ENCODE measurements at regions not wholly inside any gene's neighbourhood (a gene's known extent, or its start where the extent isn't known, plus 50 kb on each side); places are given as distances from the start of the nearest gene placed in this dataset.
"Not testable (repeated sequence)": the region's sequence is repeated elsewhere in the genome, so short reads cannot be mapped to it uniquely, and the experiment has no call there.

- no peak overlapping the region for H3K4me3 ChIP-seq (ENCODE audit: low read length)
- DNase-seq (ENCODE audit: low read depth), result no peak
- no peaks in the 10 kb centered on the region for H3K36me3 ChIP-seq (ENCODE audit: control insufficient read depth, insufficient read depth, low read length, severe bottlenecking)
- H3K4me1 ChIP-seq (ENCODE audit: control insufficient read depth, insufficient read depth, low read length), result no peaks in the 10 kb centered on the region
- no peaks in the 10 kb centered on the region for H3K27me3 ChIP-seq (replicated peaks; ENCODE audit: control insufficient read depth, insufficient read depth, low read length)
- H3K9ac ChIP-seq (ENCODE audit: low read length), result no peak overlapping the region
- no peaks in the 10 kb centered on the region for H3K9me3 ChIP-seq (ENCODE audit: control insufficient read depth, low read length)
These were observed 248.7 kb upstream of the RGMB start for GRCh38 chr5:98524773-98525172.

GRCh38 chr5:98527846-98528245 is 245.6 kb upstream of the RGMB start:
- no peaks in the 10 kb centered on the region for H3K27me3 ChIP-seq (replicated peaks; ENCODE audit: control insufficient read depth, insufficient read depth, low read length)
- no peaks in the 10 kb centered on the region for H3K9me3 ChIP-seq (ENCODE audit: control insufficient read depth, low read length)
- H3K36me3 ChIP-seq (ENCODE audit: control insufficient read depth, insufficient read depth, low read length, severe bottlenecking), result no peaks in the 10 kb centered on the region
- H3K4me3 ChIP-seq (ENCODE audit: low read length), result no peak overlapping the region
- no peaks in the 10 kb centered on the region for H3K4me1 ChIP-seq (ENCODE audit: control insufficient read depth, insufficient read depth, low read length)
- DNase-seq (ENCODE audit: low read depth), result no peak
- H3K9ac ChIP-seq (ENCODE audit: low read length), result no peak overlapping the region

GRCh38 chr5:98529321-98529720 is 244.1 kb upstream of the RGMB start:
- DNase-seq (ENCODE audit: low read depth), result no peak

GRCh38 chr5:98530224-98530623 is 243.2 kb upstream of the RGMB start:
- Histone ChIP-seq H3K9me3 (ENCODE audit: control insufficient read depth, low read length) (no peaks in the 10 kb centered on the region), H3K4me3 (ENCODE audit: low read length) (no peak overlapping the region), H3K36me3 (ENCODE audit: control insufficient read depth, insufficient read depth, low read length, severe bottlenecking) (no peaks in the 10 kb centered on the region), H3K9ac (ENCODE audit: low read length) (no peak overlapping the region), H3K27me3 (replicated peaks; ENCODE audit: control insufficient read depth, insufficient read depth, low read length) (no peaks in the 10 kb centered on the region), H3K4me1 (ENCODE audit: control insufficient read depth, insufficient read depth, low read length) (no peaks in the 10 kb centered on the region)
- no peak for DNase-seq (ENCODE audit: low read depth)

More at GRCh38 chr5:98529321-98529720, 244.1 kb upstream of the RGMB start:
- H3K9ac ChIP-seq (ENCODE audit: low read length), result no peak overlapping the region
- H3K36me3 ChIP-seq (ENCODE audit: control insufficient read depth, insufficient read depth, low read length, severe bottlenecking), result no peaks in the 10 kb centered on the region
- no peaks in the 10 kb centered on the region for H3K27me3 ChIP-seq (replicated peaks; ENCODE audit: control insufficient read depth, insufficient read depth, low read length)
- no peaks in the 10 kb centered on the region for H3K4me1 ChIP-seq (ENCODE audit: control insufficient read depth, insufficient read depth, low read length)
- no peak overlapping the region for H3K4me3 ChIP-seq (ENCODE audit: low read length)
- no peaks in the 10 kb centered on the region for H3K9me3 ChIP-seq (ENCODE audit: control insufficient read depth, low read length)

- no peak overlapping the region for H3K9ac ChIP-seq (ENCODE audit: low read length)
- DNase-seq (ENCODE audit: low read depth), result no peak
- H3K36me3 ChIP-seq (ENCODE audit: control insufficient read depth, insufficient read depth, low read length, severe bottlenecking), result no peaks in the 10 kb centered on the region
- no peaks in the 10 kb centered on the region for H3K4me1 ChIP-seq (ENCODE audit: control insufficient read depth, insufficient read depth, low read length)
- H3K9me3 ChIP-seq (ENCODE audit: control insufficient read depth, low read length), result peaks cover 8% of the 10 kb centered on the region
- no peak overlapping the region for H3K4me3 ChIP-seq (ENCODE audit: low read length)
- no peaks in the 10 kb centered on the region for H3K27me3 ChIP-seq (replicated peaks; ENCODE audit: control insufficient read depth, insufficient read depth, low read length)
These were observed 237.6 kb upstream of the RGMB start for GRCh38 chr5:98535901-98536300.

- DNase-seq (ENCODE audit: low read depth), result no peak
These were observed 233.4 kb upstream of the RGMB start for GRCh38 chr5:98540056-98540455.

GRCh38 chr5:98541641-98542040 is 231.8 kb upstream of the RGMB start:
- Histone ChIP-seq H3K4me3 (ENCODE audit: low read length) (no peak overlapping the region), H3K36me3 (ENCODE audit: control insufficient read depth, insufficient read depth, low read length, severe bottlenecking) (no peaks in the 10 kb centered on the region), H3K9me3 (ENCODE audit: control insufficient read depth, low read length) (peaks cover 34% of the 10 kb centered on the region), H3K9ac (ENCODE audit: low read length) (no peak overlapping the region), H3K4me1 (ENCODE audit: control insufficient read depth, insufficient read depth, low read length) (no peaks in the 10 kb centered on the region), H3K27me3 (replicated peaks; ENCODE audit: control insufficient read depth, insufficient read depth, low read length) (no peaks in the 10 kb centered on the region)
- DNase-seq (ENCODE audit: low read depth), result no peak

More at GRCh38 chr5:98540056-98540455, 233.4 kb upstream of the RGMB start:
- Histone ChIP-seq H3K9ac (ENCODE audit: low read length) (no peak overlapping the region), H3K4me3 (ENCODE audit: low read length) (no peak overlapping the region), H3K9me3 (ENCODE audit: control insufficient read depth, low read length) (peaks cover 34% of the 10 kb centered on the region), H3K4me1 (ENCODE audit: control insufficient read depth, insufficient read depth, low read length) (no peaks in the 10 kb centered on the region), H3K36me3 (ENCODE audit: control insufficient read depth, insufficient read depth, low read length, severe bottlenecking) (no peaks in the 10 kb centered on the region), H3K27me3 (replicated peaks; ENCODE audit: control insufficient read depth, insufficient read depth, low read length) (no peaks in the 10 kb centered on the region)

- Histone ChIP-seq H3K9me3 (ENCODE audit: control insufficient read depth, low read length) (peaks cover 34% of the 10 kb centered on the region), H3K27me3 (replicated peaks; ENCODE audit: control insufficient read depth, insufficient read depth, low read length) (no peaks in the 10 kb centered on the region)
- no peak for DNase-seq (ENCODE audit: low read depth)
These were observed 230.0 kb upstream of the RGMB start for GRCh38 chr5:98543490-98543889.

GRCh38 chr5:98546924-98547323 is 226.5 kb upstream of the RGMB start:
- peaks cover 16% of the 10 kb centered on the region for H3K9me3 ChIP-seq (ENCODE audit: control insufficient read depth, low read length)
- H3K9ac ChIP-seq (ENCODE audit: low read length); H3K4me3 ChIP-seq (ENCODE audit: low read length); H3K27me3 ChIP-seq (replicated peaks; ENCODE audit: control insufficient read depth, insufficient read depth, low read length); H3K4me1 ChIP-seq (ENCODE audit: control insufficient read depth, insufficient read depth, low read length); H3K36me3 ChIP-seq (ENCODE audit: control insufficient read depth, insufficient read depth, low read length, severe bottlenecking); DNase-seq (ENCODE audit: low read depth): not testable (repeated sequence)

More at GRCh38 chr5:98543490-98543889, 230.0 kb upstream of the RGMB start:
- H3K9ac ChIP-seq (ENCODE audit: low read length), result no peak overlapping the region
- H3K36me3 ChIP-seq (ENCODE audit: control insufficient read depth, insufficient read depth, low read length, severe bottlenecking), result no peaks in the 10 kb centered on the region
- H3K4me1 ChIP-seq (ENCODE audit: control insufficient read depth, insufficient read depth, low read length), result no peaks in the 10 kb centered on the region
- no peak overlapping the region for H3K4me3 ChIP-seq (ENCODE audit: low read length)

- Histone ChIP-seq H3K36me3 (ENCODE audit: control insufficient read depth, insufficient read depth, low read length, severe bottlenecking) (no peaks in the 10 kb centered on the region), H3K9ac (ENCODE audit: low read length) (no peak overlapping the region)
These were observed 216.8 kb upstream of the RGMB start for GRCh38 chr5:98556712-98557111.

GRCh38 chr5:98557916-98558315 is 215.5 kb upstream of the RGMB start:
- no peaks in the 10 kb centered on the region for H3K4me1 ChIP-seq (ENCODE audit: control insufficient read depth, insufficient read depth, low read length)
- H3K4me3 ChIP-seq (ENCODE audit: low read length), result no peak overlapping the region
- no peak for DNase-seq (ENCODE audit: low read depth)
- no peaks in the 10 kb centered on the region for H3K27me3 ChIP-seq (replicated peaks; ENCODE audit: control insufficient read depth, insufficient read depth, low read length)
- no peak overlapping the region for H3K9ac ChIP-seq (ENCODE audit: low read length)
- H3K36me3 ChIP-seq (ENCODE audit: control insufficient read depth, insufficient read depth, low read length, severe bottlenecking), result no peaks in the 10 kb centered on the region
- H3K9me3 ChIP-seq (ENCODE audit: control insufficient read depth, low read length), result peaks cover 7% of the 10 kb centered on the region

More at GRCh38 chr5:98556712-98557111, 216.8 kb upstream of the RGMB start:
- H3K9me3 ChIP-seq (ENCODE audit: control insufficient read depth, low read length), result peaks cover 7% of the 10 kb centered on the region
- H3K27me3 ChIP-seq (replicated peaks; ENCODE audit: control insufficient read depth, insufficient read depth, low read length), result no peaks in the 10 kb centered on the region
- H3K4me1 ChIP-seq (ENCODE audit: control insufficient read depth, insufficient read depth, low read length), result no peaks in the 10 kb centered on the region
- no peak for DNase-seq (ENCODE audit: low read depth)
- H3K4me3 ChIP-seq (ENCODE audit: low read length), result no peak overlapping the region

GRCh38 chr5:98563885-98564653 is 209.4 kb upstream of the RGMB start:
- no peak overlapping the region for H3K9ac ChIP-seq (ENCODE audit: low read length)
- no peaks in the 10 kb centered on the region for H3K27me3 ChIP-seq (replicated peaks; ENCODE audit: control insufficient read depth, insufficient read depth, low read length)
- peaks cover 5% of the 10 kb centered on the region for H3K4me1 ChIP-seq (ENCODE audit: control insufficient read depth, insufficient read depth, low read length)
- DNase-seq (ENCODE audit: low read depth), result no peak
- H3K9me3 ChIP-seq (ENCODE audit: control insufficient read depth, low read length), result no peaks in the 10 kb centered on the region
- no peaks in the 10 kb centered on the region for H3K36me3 ChIP-seq (ENCODE audit: control insufficient read depth, insufficient read depth, low read length, severe bottlenecking)
- no peak overlapping the region for H3K4me3 ChIP-seq (ENCODE audit: low read length)
